Ovary (tissue), 3 donors: ENCODE measurements at regions not wholly inside any gene's neighbourhood (a gene's known extent, or its start where the extent isn't known, plus 50 kb on each side); places are given as distances from the start of the nearest gene placed in this dataset.
"Not testable (repeated sequence)": the region's sequence is repeated elsewhere in the genome, so short reads cannot be mapped to it uniquely, and the experiment has no call there.

Experiments
- CTCF ChIP-seq, 3 donors: fragments of 450-650 bp in 2 of 3; fragments of 200-600 bp in 1 of 3; IDR thresholded peaks; one replicate each; pipeline versions ENCODE4 v1.5.1 to v1.8.0; 2016 to 2022; ENCODE audit warnings: antibody characterized with exemption in 3 of 3, mild to moderate bottlenecking in 1 of 3
- EP300 ChIP-seq: sonication (generic); formaldehyde crosslinking; IDR thresholded peaks from one replicate; pipeline ENCODE4 v1.6.1; 2017; ENCODE audit warnings: antibody characterized with exemption
- POLR2A ChIP-seq: fragments of 450-650 bp; IDR thresholded peaks from one replicate; pipeline ENCODE4 v1.6.1; 2017; ENCODE audit warnings: antibody characterized with exemption, mild to moderate bottlenecking, moderate library complexity
- donor health status: DM: no; HTN: no; CAD: no.

GRCh38 chr9:65465246-65465895, 180.4 kb upstream of the FOXD4L5 start:
- TF ChIP-seq CTCF (IDR thresholded peaks at IDR 0.05); POLR2A; EP300: not testable (repeated sequence)
